HepG2 (cell line): ENCODE measurements at regions not wholly inside any gene's neighbourhood (a gene's known extent, or its start where the extent isn't known, plus 50 kb on each side); places are given as distances from the start of the nearest gene placed in this dataset.

Experiments
- ATAC-seq: fragments of 200-7000 bp; cut with Tn5 transposase; 3 replicates; pipeline ENCODE4 v1.9.1; 2020; ENCODE audit warnings: mild to moderate bottlenecking, moderate library complexity
- BruUV-seq: library from RNA; stranded (reverse); fragments of 400-500 nt; replicated peaks from 2 replicates; lab custom pipeline; 2021; lab: Mats Ljungman, UMichigan
- CTCF ChIA-PET: fragments of 300-600 bp; formaldehyde crosslinking; extraction: SDS; loops from one replicate; lab custom pipeline; 2021; ENCODE audit warnings: low total read pairs, inconsistent platforms, low intra/inter-chr PET ratio; lab: Yijun Ruan, JAX
- POLR2A ChIA-PET: fragments of 350-600 bp; sonication (Branson Sonifier 250); formaldehyde crosslinking; loops from one replicate; lab custom pipeline; 2020; ENCODE audit warnings: antibody characterized with exemption, inconsistent platforms; lab: Yijun Ruan, JAX
- DNase-seq: peaks from one replicate; pipeline ENCODE4 v3.0.0-alpha.2; 2015; ENCODE audit warnings: low spot score
- FAIRE-seq: peaks from 3 replicates; lab custom pipeline; 2011; peaks lifted over from hg19 to GRCh38; lab: Jason Lieb, UNC
- H2AFZ ChIP-seq: one replicate; pipeline ENCODE4 v1.6.1; 2011; ENCODE audit warnings: low read length, inconsistent platforms
- H3K27ac ChIP-seq: fragments of 300-600 bp; 3 replicates; pipeline ENCODE4 v1.8.0; 2011; ENCODE audit warnings: mixed run types, mild to moderate bottlenecking, mixed read lengths, low read length, inconsistent platforms; ENCODE audit not compliant: insufficient read depth; ENCODE audit errors: extremely low read length
- H3K27me3 ChIP-seq, 2 experiments: fragments of 200-600 bp in 1 of 2; 2 replicates in 1 of 2; 3 replicates in 1 of 2; pipeline versions ENCODE4 v1.6.0 to v1.8.0; 2011; ENCODE audit warnings: low read length in 2 of 2, mild to moderate bottlenecking in 2 of 2, moderate library complexity in 2 of 2, inconsistent platforms in 1 of 2; ENCODE audit not compliant: insufficient read depth in 2 of 2, control insufficient read depth in 1 of 2
- H3K36me3 ChIP-seq, 2 experiments: fragments of 200-600 bp in 1 of 2; replicated peaks in 1 of 2; 2 replicates in 1 of 2; 3 replicates in 1 of 2; pipeline versions ENCODE4 v1.5.1 to v1.8.0; 2011; ENCODE audit warnings: low read length in 2 of 2, inconsistent platforms in 1 of 2; ENCODE audit not compliant: insufficient read depth in 2 of 2, control insufficient read depth in 1 of 2
- H3K4me1 ChIP-seq: 2 replicates; pipeline ENCODE4 v1.5.1; 2012; ENCODE audit warnings: low read length, inconsistent platforms; ENCODE audit not compliant: insufficient read depth
- H3K4me2 ChIP-seq: 2 replicates; pipeline ENCODE4 v1.6.0; 2011; ENCODE audit warnings: low read depth, low read length, inconsistent platforms
- H3K4me3 ChIP-seq, 3 experiments: fragments of 200-600 bp in 1 of 3; sonication (generic), shearing (Covaris generic) in 1 of 3; replicated peaks in 1 of 3; 2 replicates each; pipeline ENCODE4 v1.5.1; 2011 to 2016; ENCODE audit warnings: low read length in 3 of 3, inconsistent platforms in 2 of 3, low read depth in 2 of 3, mild to moderate bottlenecking in 2 of 3, control low read depth in 1 of 3, mixed read lengths in 1 of 3; ENCODE audit not compliant: insufficient read depth in 1 of 3
- H3K79me2 ChIP-seq: one replicate; pipeline ENCODE4 v1.6.1; 2011; ENCODE audit warnings: low read length, inconsistent platforms; ENCODE audit not compliant: insufficient read depth
- H3K9ac ChIP-seq: 2 replicates; pipeline ENCODE4 v1.6.0; 2011; ENCODE audit warnings: mild to moderate bottlenecking, low read depth, low read length, inconsistent platforms; ENCODE audit not compliant: insufficient read depth
- H3K9me3 ChIP-seq: 2 replicates; pipeline ENCODE4 v1.5.1; 2012; ENCODE audit warnings: mild to moderate bottlenecking, low read length
- H4K20me1 ChIP-seq: 2 replicates; pipeline ENCODE4 v1.6.0; 2011; ENCODE audit warnings: inconsistent platforms, mild to moderate bottlenecking, low read length, moderate library complexity; ENCODE audit not compliant: insufficient read depth
- BRCA1 ChIP-seq: sonication (generic); formaldehyde crosslinking; IDR thresholded peaks from 2 replicates; pipeline ENCODE4 v1.4.0; 2020; ENCODE audit warnings: missing genetic modification reagents
- E2F1 ChIP-seq: sonication (generic); formaldehyde crosslinking; IDR thresholded peaks from 2 replicates; pipeline ENCODE4 v1.5.0; 2020; ENCODE audit warnings: missing genetic modification reagents
- FLYWCH1 ChIP-seq: sonication (generic); formaldehyde crosslinking; IDR thresholded peaks from 2 replicates; pipeline ENCODE4 v1.8.1; 2023; ENCODE audit warnings: mild to moderate bottlenecking, missing genetic modification reagents
- GPBP1L1 ChIP-seq: sonication (generic); formaldehyde crosslinking; IDR thresholded peaks from 2 replicates; pipeline ENCODE4 v1.5.0; 2020; ENCODE audit warnings: mild to moderate bottlenecking, missing genetic modification reagents
- GPN1 ChIP-seq: sonication (generic); formaldehyde crosslinking; IDR thresholded peaks from 2 replicates; pipeline ENCODE4 v1.5.1; 2020; ENCODE audit warnings: missing genetic modification reagents, borderline replicate concordance
- KDM1A ChIP-seq: IDR thresholded peaks from 2 replicates; pipeline ENCODE4 v1.6.1; 2016; ENCODE audit warnings: missing compliant biosample characterization
- SALL1 ChIP-seq: sonication (generic); formaldehyde crosslinking; IDR thresholded peaks from 2 replicates; pipeline ENCODE4 v1.8.0; 2022; ENCODE audit warnings: mild to moderate bottlenecking, missing genetic modification reagents
- SNRNP70 ChIP-seq: fragments of 200-400 bp; formaldehyde crosslinking; IDR thresholded peaks from 2 replicates; pipeline ENCODE4 v1.6.1; 2017; ENCODE audit warnings: mild to moderate bottlenecking, low read depth, low read length, moderate library complexity
- ZFP91 ChIP-seq: sonication (generic); formaldehyde crosslinking; IDR thresholded peaks from 2 replicates; pipeline ENCODE4 v1.9.0; 2022; ENCODE audit warnings: missing genetic modification reagents, mild to moderate bottlenecking, borderline replicate concordance
- ZNF30 ChIP-seq: sonication (generic); formaldehyde crosslinking; IDR thresholded peaks from 2 replicates; pipeline ENCODE4 v1.5.0; 2020; ENCODE audit warnings: mild to moderate bottlenecking, missing genetic modification reagents
- ZNF362 ChIP-seq: sonication (generic); formaldehyde crosslinking; IDR thresholded peaks from 2 replicates; pipeline ENCODE4 v1.4.0; 2020; ENCODE audit warnings: missing genetic modification reagents, mild to moderate bottlenecking, borderline replicate concordance
- ZNF414 ChIP-seq: sonication (generic); formaldehyde crosslinking; IDR thresholded peaks from 2 replicates; pipeline ENCODE4 v1.5.0; 2020; ENCODE audit warnings: missing genetic modification reagents
- ZNF616 ChIP-seq: sonication (generic); formaldehyde crosslinking; IDR thresholded peaks from 2 replicates; pipeline ENCODE4 v1.5.0; 2020; ENCODE audit warnings: low read depth, mild to moderate bottlenecking, missing genetic modification reagents
- ZNF776 ChIP-seq: sonication (generic); formaldehyde crosslinking; IDR thresholded peaks from 2 replicates; pipeline ENCODE4 v1.4.0; 2020; ENCODE audit warnings: mild to moderate bottlenecking, missing genetic modification reagents
- WGBS: methylation state at CpG from one replicate; pipeline ENCODE4 v1.1.6; 2017; ENCODE audit warnings: low lambda C conversion rate; 5-methylcytosine and 5-hydroxymethylcytosine counted together
- in situ Hi-C: cut with HindIII; loops from 2 replicates; pipeline ENCODE4 v1.10.0; 2017; ENCODE audit warnings: low pct_unique_long_range_greater_than_20kb; ENCODE audit not compliant: extremely low pct_ligation_motif_present
- intact Hi-C: fragments of 100-400 bp; cut with micrococcal nuclease; formaldehyde crosslinking; loops from one replicate; pipeline ENCODE4 v1.10.0; 2022; ENCODE audit not compliant: unreplicated experiment

- 8% methylated on average over 6 of the region's 6 CpGs for WGBS
- POLR2A ChIA-PET = no interaction called here
- Histone ChIP-seq H3K27ac (no peak overlapping the region), H2AFZ (no peak overlapping the region), H3K27me3 (peaks cover 6 to 39% of the 10 kb centered on the region in 2 experiments), H3K4me3 (no peak overlapping the region), H3K4me2 (no peak overlapping the region), H3K9ac (no peak overlapping the region), H3K9me3 (no peaks in the 10 kb centered on the region), H3K79me2 (no peaks in the 10 kb centered on the region), H3K36me3 (no peaks in the 10 kb centered on the region), H4K20me1 (no peaks in the 10 kb centered on the region), H3K4me1 (no peaks in the 10 kb centered on the region)
- CTCF ChIA-PET = no interaction called here
- intact Hi-C loops (no loop called here), in situ Hi-C loops (no loop called here)
- no TSS peak for BruUV-seq
- DNase-seq (no peak), ATAC-seq (no peak), FAIRE-seq (no peak)
- TF ChIP-seq ZFP91 (CRISPR knock-in tag) = no peak
These were observed 98.4 kb upstream of the KCNG1 start for GRCh38 chr20:51121272-51121671.

GRCh38 chr20:51120868-51121267 is 98.0 kb upstream of the KCNG1 start:
- Histone ChIP-seq H4K20me1 (no peaks in the 10 kb centered on the region), H3K27ac (no peak overlapping the region), H2AFZ (no peak overlapping the region), H3K4me3 (no peak overlapping the region), H3K79me2 (no peaks in the 10 kb centered on the region), H3K9me3 (no peaks in the 10 kb centered on the region), H3K4me1 (no peaks in the 10 kb centered on the region), H3K36me3 (no peaks in the 10 kb centered on the region), H3K9ac (no peak overlapping the region), H3K4me2 (no peak overlapping the region), H3K27me3 (peaks cover 6 to 39% of the 10 kb centered on the region in 2 experiments)
- ATAC-seq (no peak), DNase-seq (no peak), FAIRE-seq (peak; percentile 15)
- CTCF ChIA-PET = no interaction called here
- whole genome bisulfite sequencing = 2% methylated on average over 3 of the region's 3 CpGs
- POLR2A ChIA-PET = no interaction called here
- in situ Hi-C loops (no loop called here), intact Hi-C loops (no loop called here)
- no TSS peak for BruUV-seq
- TF ChIP-seq GPN1 = no peak
- TF ChIP-seq SNRNP70 = no peak
- TF ChIP-seq BRCA1 (CRISPR knock-in tag) = no peak
- no peak for TF ChIP-seq ZNF30 (CRISPR knock-in tag)
- no peak for TF ChIP-seq ZNF776 (CRISPR knock-in tag)
- TF ChIP-seq ZNF414 = no peak
- no peak for TF ChIP-seq SALL1 (CRISPR knock-in tag)
- TF ChIP-seq KDM1A (CRISPR knock-in tag) = no peak
- no peak for TF ChIP-seq ZNF616 (CRISPR knock-in tag)
- no peak for TF ChIP-seq E2F1 (CRISPR knock-in tag)
- TF ChIP-seq GPBP1L1 = no peak
- TF ChIP-seq ZNF362 (CRISPR knock-in tag) = no peak
- no peak for TF ChIP-seq FLYWCH1 (CRISPR knock-in tag)
